ENCODE measurements at regions not wholly inside any gene's neighbourhood (a gene's known extent, or its start where the extent isn't known, plus 50 kb on each side); places are given as distances from the start of the nearest gene placed in this dataset.

- no peak for DNase-seq (ENCODE audit: low read depth)
- TF ChIP-seq CTCF (IDR thresholded peaks at IDR 0.05; ENCODE audit: control insufficient read depth, extremely low read depth, insufficient read depth) = no peak
- H3K4me3 ChIP-seq (ENCODE audit: low read depth, low read length) = no peak overlapping the region
These were observed 136.2 kb upstream of the DUSP10 start for GRCh38 chr1:221878134-221878533.

- no peak for DNase-seq (ENCODE audit: low read depth)
- TF ChIP-seq CTCF (IDR thresholded peaks at IDR 0.05; ENCODE audit: control insufficient read depth, extremely low read depth, insufficient read depth) = no peak
- no peak overlapping the region for H3K4me3 ChIP-seq (ENCODE audit: low read depth, low read length)
These were observed 135.4 kb upstream of the DUSP10 start for GRCh38 chr1:221877311-221877710.

- DNase-seq (ENCODE audit: low read depth) = no peak
- no peak overlapping the region for H3K4me3 ChIP-seq (ENCODE audit: low read depth, low read length)
- TF ChIP-seq CTCF (IDR thresholded peaks at IDR 0.05; ENCODE audit: control insufficient read depth, extremely low read depth, insufficient read depth) = no peak
These were observed 133.1 kb upstream of the DUSP10 start for GRCh38 chr1:221875004-221875330.

- H3K4me3 ChIP-seq (ENCODE audit: low read depth, low read length) = no peak overlapping the region
- DNase-seq (ENCODE audit: low read depth) = no peak
- no peak for TF ChIP-seq CTCF (IDR thresholded peaks at IDR 0.05; ENCODE audit: control insufficient read depth, extremely low read depth, insufficient read depth)
These were observed 132.6 kb upstream of the DUSP10 start for GRCh38 chr1:221874285-221875003.

- no peak for DNase-seq (ENCODE audit: low read depth)
- TF ChIP-seq CTCF (IDR thresholded peaks at IDR 0.05; ENCODE audit: control insufficient read depth, extremely low read depth, insufficient read depth) = no peak
- H3K4me3 ChIP-seq (ENCODE audit: low read depth, low read length) = no peak overlapping the region
These were observed 131.8 kb upstream of the DUSP10 start for GRCh38 chr1:221873673-221874072.

GRCh38 chr1:221871056-221871455 is 129.2 kb upstream of the DUSP10 start:
- DNase-seq (ENCODE audit: low read depth) = no peak
- no peak overlapping the region for H3K4me3 ChIP-seq (ENCODE audit: low read depth, low read length)
- TF ChIP-seq CTCF (IDR thresholded peaks at IDR 0.05; ENCODE audit: control insufficient read depth, extremely low read depth, insufficient read depth) = no peak

GRCh38 chr1:221869779-221870178 is 127.9 kb upstream of the DUSP10 start:
- no peak for DNase-seq (ENCODE audit: low read depth)

More at GRCh38 chr1:221869779-221870178, 127.9 kb upstream of the DUSP10 start:
- TF ChIP-seq CTCF (IDR thresholded peaks at IDR 0.05; ENCODE audit: control insufficient read depth, extremely low read depth, insufficient read depth) = no peak
- H3K4me3 ChIP-seq (ENCODE audit: low read depth, low read length) = no peak overlapping the region
